ENCODE measurements at regions not wholly inside any gene's neighbourhood (a gene's known extent, or its start where the extent isn't known, plus 50 kb on each side); places are given as distances from the start of the nearest gene placed in this dataset.

DNA sequence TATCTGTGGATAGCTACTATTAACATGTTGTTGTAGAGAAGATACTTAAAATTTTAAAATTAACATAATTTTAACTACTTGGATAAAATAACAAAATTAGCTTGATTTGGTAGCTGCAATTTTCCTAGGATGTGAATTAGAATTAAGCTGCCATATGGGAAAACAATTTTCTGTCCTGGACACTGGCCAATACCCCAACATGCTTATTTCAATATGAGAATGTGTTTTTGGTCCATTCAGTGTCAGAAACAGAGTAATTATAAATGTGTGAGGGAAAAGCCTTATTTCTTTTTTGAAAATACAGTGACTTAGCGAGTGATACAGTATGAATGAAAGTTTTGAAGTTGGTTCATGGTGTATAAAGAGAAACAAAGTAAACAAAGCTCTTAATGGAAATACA lies 948.3 kb upstream of the GYPC start:
- TF ChIP-seq EP300 (IDR thresholded peaks at IDR 0.05) (no peak), POLR2AphosphoS5 (IDR thresholded peaks at IDR 0.05) (no peak), CTCF (IDR thresholded peaks at IDR 0.05) (no peak), POLR2A (IDR thresholded peaks at IDR 0.05) (no peak)
